ENCODE measurements at regions not wholly inside any gene's neighbourhood (a gene's known extent, or its start where the extent isn't known, plus 50 kb on each side); places are given as distances from the start of the nearest gene placed in this dataset.
"Not testable (repeated sequence)": the region's sequence is repeated elsewhere in the genome, so short reads cannot be mapped to it uniquely, and the experiment has no call there.

- no peak overlapping the region for H3K4me3 ChIP-seq
- H3K27me3 ChIP-seq (ENCODE audit: control insufficient read depth in 3 of 3, insufficient read depth in 3 of 3, low read length in 2 of 3): no peaks in the 10 kb centered on the region
- H3K9ac ChIP-seq (ENCODE audit: insufficient read depth in 1 of 2, low read length in 2 of 2): no peak overlapping the region
- no peaks in the 10 kb centered on the region for H3K36me3 ChIP-seq (ENCODE audit: control insufficient read depth in 4 of 4, insufficient read depth in 4 of 4, low read length in 4 of 4)
- H3K27ac ChIP-seq (ENCODE audit: low read depth in 1 of 2, low read length in 1 of 2): no peak overlapping the region
- no peak for DNase-seq
- H3K9me3 ChIP-seq (ENCODE audit: control insufficient read depth in 4 of 4, insufficient read depth in 3 of 4, low read length in 3 of 4): peaks cover 0 to 2% (median 0%) of the 10 kb centered on the region in 4 donors
- no peak for TF ChIP-seq CTCF (IDR thresholded peaks at IDR 0.05; ENCODE audit: control extremely low read depth, extremely low read depth)
- WGBS, 2 donors: 82 to 95% methylated on average over 1 of the region's 1 CpG
- H3K4me1 ChIP-seq (ENCODE audit: control insufficient read depth in 5 of 5, insufficient read depth in 5 of 5, low read length in 5 of 5): peaks cover 0 to 5% (median 0%) of the 10 kb centered on the region in 5 donors
- no peak for ATAC-seq (ENCODE audit: insufficient read depth, low FRiP score)
Measured at GRCh38 chr1:193438771-193439170, 252.4 kb upstream of the B3GALT2 start.

GRCh38 chr1:193438312-193438711, 251.9 kb upstream of the B3GALT2 start:
- 91 to 97% methylated on average over 2 of the region's 2 CpGs for WGBS, 2 donors
- H3K27me3 ChIP-seq (ENCODE audit: control insufficient read depth in 3 of 3, insufficient read depth in 3 of 3, low read length in 2 of 3): no peaks in the 10 kb centered on the region
- no peak for DNase-seq
- no peak for ATAC-seq (ENCODE audit: insufficient read depth, low FRiP score)
- TF ChIP-seq CTCF (IDR thresholded peaks at IDR 0.05; ENCODE audit: control extremely low read depth, extremely low read depth): no peak
- H3K9ac ChIP-seq (ENCODE audit: insufficient read depth in 1 of 2, low read length in 2 of 2): no peak overlapping the region
- no peak overlapping the region for H3K4me3 ChIP-seq
- no peak overlapping the region for H3K27ac ChIP-seq (ENCODE audit: low read depth in 1 of 2, low read length in 1 of 2)
- peaks cover 0 to 2% (median under 1%) of the 10 kb centered on the region in 4 donors for H3K9me3 ChIP-seq (ENCODE audit: control insufficient read depth in 4 of 4, insufficient read depth in 3 of 4, low read length in 3 of 4)
- peaks cover 0 to 5% (median 0%) of the 10 kb centered on the region in 5 donors for H3K4me1 ChIP-seq (ENCODE audit: control insufficient read depth in 5 of 5, insufficient read depth in 5 of 5, low read length in 5 of 5)
- H3K36me3 ChIP-seq (ENCODE audit: control insufficient read depth in 4 of 4, insufficient read depth in 4 of 4, low read length in 4 of 4): no peaks in the 10 kb centered on the region

- Histone ChIP-seq H3K9ac (ENCODE audit: insufficient read depth in 1 of 2, low read length in 2 of 2) (no peak overlapping the region), H3K9me3 (ENCODE audit: control insufficient read depth in 4 of 4, insufficient read depth in 3 of 4, low read length in 3 of 4) (peaks cover 0 to 7% (median 3%) of the 10 kb centered on the region in 4 donors)
Measured at GRCh38 chr1:193437785-193438184, 251.4 kb upstream of the B3GALT2 start.

GRCh38 chr1:193437333-193437732, 250.9 kb upstream of the B3GALT2 start:
- H3K4me3 ChIP-seq; H3K4me1 ChIP-seq (ENCODE audit: control insufficient read depth in 5 of 5, insufficient read depth in 5 of 5, low read length in 5 of 5); H3K36me3 ChIP-seq (ENCODE audit: control insufficient read depth in 4 of 4, insufficient read depth in 4 of 4, low read length in 4 of 4); H3K27ac ChIP-seq (ENCODE audit: low read depth in 1 of 2, low read length in 1 of 2); DNase-seq; H3K27me3 ChIP-seq (ENCODE audit: control insufficient read depth in 3 of 3, insufficient read depth in 3 of 3, low read length in 2 of 3); ATAC-seq (ENCODE audit: insufficient read depth, low FRiP score); H3K9ac ChIP-seq (ENCODE audit: insufficient read depth in 1 of 2, low read length in 2 of 2); H3K9me3 ChIP-seq (ENCODE audit: control insufficient read depth in 4 of 4, insufficient read depth in 3 of 4, low read length in 3 of 4): not testable (repeated sequence)
- WGBS, 2 donors: 96 to 97% methylated on average over 10 to 19 of the region's 19 CpGs

More at GRCh38 chr1:193437785-193438184, 251.4 kb upstream of the B3GALT2 start:
- Histone ChIP-seq H3K4me1 (ENCODE audit: control insufficient read depth in 5 of 5, insufficient read depth in 5 of 5, low read length in 5 of 5) (no peaks in the 10 kb centered on the region), H3K4me3 (no peak overlapping the region), H3K27me3 (ENCODE audit: control insufficient read depth in 3 of 3, insufficient read depth in 3 of 3, low read length in 2 of 3) (no peaks in the 10 kb centered on the region), H3K36me3 (ENCODE audit: control insufficient read depth in 4 of 4, insufficient read depth in 4 of 4, low read length in 4 of 4) (no peaks in the 10 kb centered on the region), H3K27ac (ENCODE audit: low read depth in 1 of 2, low read length in 1 of 2) (no peak overlapping the region)
- TF ChIP-seq CTCF (IDR thresholded peaks at IDR 0.05; ENCODE audit: control extremely low read depth, extremely low read depth): no peak
- ATAC-seq (ENCODE audit: insufficient read depth, low FRiP score) (no peak), DNase-seq (no peak)

All from lung (tissue), 11 donors.